ENCODE measurements at regions not wholly inside any gene's neighbourhood (a gene's known extent, or its start where the extent isn't known, plus 50 kb on each side); places are given as distances from the start of the nearest gene placed in this dataset.

DNA sequence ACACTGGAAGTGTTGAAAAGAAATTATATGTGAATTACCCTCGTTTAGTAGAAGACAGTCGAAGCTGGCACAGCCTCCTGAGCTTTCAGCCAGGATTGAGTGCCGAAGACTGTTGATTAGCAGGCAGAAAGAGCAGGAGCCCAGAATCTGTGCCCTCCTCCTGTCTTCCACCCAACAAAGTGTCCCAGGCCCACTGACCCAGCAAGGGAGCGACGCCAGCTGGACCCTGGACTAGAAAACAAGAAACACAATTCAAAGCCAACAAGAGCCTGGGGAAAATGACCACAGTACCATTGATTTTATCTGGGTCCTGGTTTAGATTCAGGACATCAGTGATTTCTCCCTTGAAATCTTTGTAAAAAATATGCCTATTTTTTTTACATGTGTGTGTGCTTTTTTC lies 120.7 kb downstream of the RXFP2 start:
- FAIRE-seq, result no peak
- H2AFZ ChIP-seq (ENCODE audit: low read length), result no peak overlapping the region
- no peak overlapping the region for H3K4me2 ChIP-seq (ENCODE audit: low read depth, low read length)
- TF ChIP-seq ONECUT2 (CRISPR knock-in tag; IDR thresholded peaks at IDR 0.05), result no peak
- TF ChIP-seq, protein P1, sequence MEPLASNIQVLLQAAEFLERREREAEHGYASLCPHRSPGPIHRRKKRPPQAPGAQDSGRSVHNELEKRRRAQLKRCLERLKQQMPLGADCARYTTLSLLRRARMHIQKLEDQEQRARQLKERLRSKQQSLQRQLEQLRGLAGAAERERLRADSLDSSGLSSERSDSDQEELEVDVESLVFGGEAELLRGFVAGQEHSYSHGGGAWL (CRISPR knock-in tag; IDR thresholded peaks at IDR 0.05), result no peak
- in situ Hi-C loops (cut with HindIII; ENCODE audit: extremely low pct_ligation_motif_present, low pct_unique_long_range_greater_than_20kb), result no loop called here
- H3K27ac ChIP-seq (ENCODE audit: extremely low read length, insufficient read depth, low read length), result no peak overlapping the region
- CTCF ChIA-PET (ENCODE audit: low intra/inter-chr PET ratio, low total read pairs), result no interaction called here
- ATAC-seq, result no peak
- no peak overlapping the region for H3K9ac ChIP-seq (ENCODE audit: insufficient read depth, low read depth, low read length)
- no peaks in the 10 kb centered on the region for H4K20me1 ChIP-seq (ENCODE audit: insufficient read depth, low read length)
- no peak overlapping the region for H3K4me3 ChIP-seq (replicated peaks in 1 of 3; ENCODE audit: insufficient read depth in 1 of 3, low read depth in 2 of 3, low read length in 3 of 3)
- no peaks in the 10 kb centered on the region for H3K9me3 ChIP-seq (ENCODE audit: low read length)
- intact Hi-C loops (cut with micrococcal nuclease; ENCODE audit: unreplicated experiment), result no loop called here
- no peaks in the 10 kb centered on the region for H3K4me1 ChIP-seq (ENCODE audit: insufficient read depth, low read length)
- no peak for DNase-seq (ENCODE audit: low spot score)
- H3K79me2 ChIP-seq (ENCODE audit: insufficient read depth, low read length), result no peaks in the 10 kb centered on the region
- 10% methylated on average over 4 of the region's 5 CpGs for WGBS (ENCODE audit: low lambda C conversion rate)
- no peaks in the 10 kb centered on the region for H3K36me3 ChIP-seq (replicated peaks in 1 of 2; ENCODE audit: control insufficient read depth in 1 of 2, insufficient read depth in 2 of 2, low read length in 2 of 2)
- BruUV-seq (replicated peaks), result no TSS peak
- POLR2A ChIA-PET, result no interaction called here
- 0 out of 5 replicates have a peak, but pooled peaks cover 0 to 7% of the 10 kb centered on the region in 2 experiments for H3K27me3 ChIP-seq (ENCODE audit: control insufficient read depth in 1 of 2, insufficient read depth in 2 of 2, low read length in 2 of 2)

DNA sequence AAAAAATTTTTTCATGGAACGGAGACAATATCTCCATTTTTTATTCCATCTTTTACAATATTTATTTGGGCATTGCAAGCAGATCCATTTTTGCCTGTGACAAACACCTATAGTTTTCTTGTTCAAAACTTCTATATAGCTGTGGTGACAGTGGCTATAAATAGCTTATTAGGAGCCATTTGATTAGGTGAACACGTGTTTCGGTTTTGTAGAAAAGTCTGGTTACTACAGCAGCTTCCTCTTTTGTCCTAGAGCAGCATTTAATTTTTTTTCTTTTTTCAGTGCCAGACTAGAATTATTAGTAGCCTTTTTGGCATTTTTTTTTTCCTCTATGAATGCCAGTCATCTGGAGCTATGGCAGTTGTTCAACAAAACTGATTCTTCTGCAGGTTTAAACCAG lies 123.5 kb downstream of the RXFP2 start:
- DNase-seq (ENCODE audit: low spot score) (no peak), FAIRE-seq (no peak), ATAC-seq (no peak)
- in situ Hi-C loops (cut with HindIII; ENCODE audit: extremely low pct_ligation_motif_present, low pct_unique_long_range_greater_than_20kb), result no loop called here
- BruUV-seq (replicated peaks), result no TSS peak
- Histone ChIP-seq H3K36me3 (replicated peaks in 1 of 2; ENCODE audit: control insufficient read depth in 1 of 2, insufficient read depth in 2 of 2, low read length in 2 of 2) (no peaks in the 10 kb centered on the region), H2AFZ (ENCODE audit: low read length) (no peak overlapping the region), H3K27ac (ENCODE audit: extremely low read length, insufficient read depth, low read length) (no peak overlapping the region), H3K4me2 (ENCODE audit: low read depth, low read length) (no peak overlapping the region), H3K4me1 (ENCODE audit: insufficient read depth, low read length) (no peaks in the 10 kb centered on the region), H3K27me3 (ENCODE audit: control insufficient read depth in 1 of 2, insufficient read depth in 2 of 2, low read length in 2 of 2) (peaks cover 0 to 7% of the 10 kb centered on the region in 2 experiments; a peak in 1 of 5 replicates), H3K79me2 (ENCODE audit: insufficient read depth, low read length) (no peaks in the 10 kb centered on the region), H4K20me1 (ENCODE audit: insufficient read depth, low read length) (no peaks in the 10 kb centered on the region), H3K9me3 (ENCODE audit: low read length) (no peaks in the 10 kb centered on the region), H3K4me3 (replicated peaks in 1 of 3; ENCODE audit: insufficient read depth in 1 of 3, low read depth in 2 of 3, low read length in 3 of 3) (no peak overlapping the region), H3K9ac (ENCODE audit: insufficient read depth, low read depth, low read length) (no peak overlapping the region)
- intact Hi-C loops (cut with micrococcal nuclease; ENCODE audit: unreplicated experiment), result no loop called here
- TF ChIP-seq ZNF7 (CRISPR knock-in tag; IDR thresholded peaks at IDR 0.05) (no peak), SALL1 (CRISPR knock-in tag; IDR thresholded peaks at IDR 0.05) (no peak), ZNF12 (CRISPR knock-in tag; IDR thresholded peaks at IDR 0.05) (no peak), ZNF432 (CRISPR knock-in tag; IDR thresholded peaks at IDR 0.05; ENCODE audit: borderline replicate concordance) (no peak), ZNF672 (CRISPR knock-in tag; IDR thresholded peaks at IDR 0.05) (no peak), ATRX (CRISPR knock-in tag; IDR thresholded peaks at IDR 0.05; ENCODE audit: borderline replicate concordance) (no peak), ZNF143 (CRISPR knock-in tag; IDR thresholded peaks at IDR 0.05) (no peak), TEAD3 (CRISPR knock-in tag; optimal IDR thresholded peaks at IDR 0.05; ENCODE audit: borderline replicate concordance) (no peak), ZNF326 (CRISPR knock-in tag; IDR thresholded peaks at IDR 0.05; ENCODE audit: borderline replicate concordance) (no peak), HHEX (CRISPR knock-in tag; IDR thresholded peaks at IDR 0.05) (no peak)
- TF ChIP-seq, protein P2, sequence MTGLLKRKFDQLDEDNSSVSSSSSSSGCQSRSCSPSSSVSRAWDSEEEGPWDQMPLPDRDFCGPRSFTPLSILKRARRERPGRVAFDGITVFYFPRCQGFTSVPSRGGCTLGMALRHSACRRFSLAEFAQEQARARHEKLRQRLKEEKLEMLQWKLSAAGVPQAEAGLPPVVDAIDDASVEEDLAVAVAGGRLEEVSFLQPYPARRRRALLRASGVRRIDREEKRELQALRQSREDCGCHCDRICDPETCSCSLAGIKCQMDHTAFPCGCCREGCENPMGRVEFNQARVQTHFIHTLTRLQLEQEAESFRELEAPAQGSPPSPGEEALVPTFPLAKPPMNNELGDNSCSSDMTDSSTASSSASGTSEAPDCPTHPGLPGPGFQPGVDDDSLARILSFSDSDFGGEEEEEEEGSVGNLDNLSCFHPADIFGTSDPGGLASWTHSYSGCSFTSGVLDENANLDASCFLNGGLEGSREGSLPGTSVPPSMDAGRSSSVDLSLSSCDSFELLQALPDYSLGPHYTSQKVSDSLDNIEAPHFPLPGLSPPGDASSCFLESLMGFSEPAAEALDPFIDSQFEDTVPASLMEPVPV (CRISPR knock-in tag; IDR thresholded peaks at IDR 0.05), result no peak
- WGBS (ENCODE audit: low lambda C conversion rate), result 63% methylated on average over 3 of the region's 3 CpGs
- ChIA-PET POLR2A (no interaction called here), CTCF (ENCODE audit: low intra/inter-chr PET ratio, low total read pairs) (no interaction called here)
